ENCODE measurements at regions not wholly inside any gene's neighbourhood (a gene's known extent, or its start where the extent isn't known, plus 50 kb on each side); places are given as distances from the start of the nearest gene placed in this dataset.

GRCh38 chr9:119829748-119830147, 460.5 kb upstream of the BRINP1 start:
- no peak overlapping the region for H3K27ac ChIP-seq
- 80 to 85% methylated on average over 3 of the region's 3 CpGs for WGBS, 2 donors (ENCODE audit: low coverage in 1 of 2)
- no peaks in the 10 kb centered on the region for H3K36me3 ChIP-seq
- H3K9me3 ChIP-seq: no peaks in the 10 kb centered on the region
- no peak for DNase-seq
- H3K4me1 ChIP-seq: no peaks in the 10 kb centered on the region
- in situ Hi-C loops (cut with MboI; ENCODE audit: low pct_ligation_motif_present in 1 of 4, low pct_unique_long_range_greater_than_20kb in 1 of 4, low sequenced_read_pairs in 3 of 4): no loop called here
- TF ChIP-seq EP300 (IDR thresholded peaks at IDR 0.05; ENCODE audit: low read depth) (no peak), CTCF (IDR thresholded peaks at IDR 0.05) (no peak), POLR2AphosphoS5 (IDR thresholded peaks at IDR 0.05) (no peak), POLR2A (IDR thresholded peaks at IDR 0.05) (no peak)
- H3K4me3 ChIP-seq: no peak overlapping the region
- no peaks in the 10 kb centered on the region for H3K27me3 ChIP-seq
- intact Hi-C loops (cut with DNase I; ENCODE audit: low total_unique reads): no loop called here

- Histone ChIP-seq H3K36me3 (no peaks in the 10 kb centered on the region), H3K27me3 (no peaks in the 10 kb centered on the region), H3K9me3 (no peaks in the 10 kb centered on the region), H3K4me1 (no peaks in the 10 kb centered on the region), H3K4me3 (no peak overlapping the region), H3K27ac (no peak overlapping the region)
- intact Hi-C loops (cut with DNase I; ENCODE audit: low total_unique reads) (no loop called here), in situ Hi-C loops (cut with MboI; ENCODE audit: low pct_ligation_motif_present in 1 of 4, low pct_unique_long_range_greater_than_20kb in 1 of 4, low sequenced_read_pairs in 3 of 4) (no loop called here)
- TF ChIP-seq POLR2A (IDR thresholded peaks at IDR 0.05) (no peak), EP300 (IDR thresholded peaks at IDR 0.05; ENCODE audit: low read depth) (no peak), CTCF (IDR thresholded peaks at IDR 0.05) (no peak), POLR2AphosphoS5 (IDR thresholded peaks at IDR 0.05) (no peak)
- WGBS, 2 donors (ENCODE audit: low coverage in 1 of 2): 67 to 89% methylated on average over 1 to 2 of the region's 2 CpGs
- DNase-seq: no peak
Observed at GRCh38 chr9:119829186-119829585, 460.0 kb upstream of the BRINP1 start.

- in situ Hi-C loops (cut with MboI; ENCODE audit: low pct_ligation_motif_present in 1 of 4, low pct_unique_long_range_greater_than_20kb in 1 of 4, low sequenced_read_pairs in 3 of 4) (no loop called here), intact Hi-C loops (cut with DNase I; ENCODE audit: low total_unique reads) (no loop called here)
- no peaks in the 10 kb centered on the region for H3K4me1 ChIP-seq
- H3K27ac ChIP-seq: no peak overlapping the region
- 75 to 83% methylated on average over 1 to 4 of the region's 4 CpGs for WGBS, 2 donors (ENCODE audit: low coverage in 1 of 2)
- TF ChIP-seq CTCF (IDR thresholded peaks at IDR 0.05): no peak
- no peak for TF ChIP-seq EP300 (IDR thresholded peaks at IDR 0.05; ENCODE audit: low read depth)
- no peak for TF ChIP-seq POLR2AphosphoS5 (IDR thresholded peaks at IDR 0.05)
- no peak for TF ChIP-seq POLR2A (IDR thresholded peaks at IDR 0.05)
- H3K36me3 ChIP-seq: no peaks in the 10 kb centered on the region
- no peaks in the 10 kb centered on the region for H3K9me3 ChIP-seq
- no peaks in the 10 kb centered on the region for H3K27me3 ChIP-seq
- no peak overlapping the region for H3K4me3 ChIP-seq
- DNase-seq: no peak
Observed at GRCh38 chr9:119827526-119827925, 458.3 kb upstream of the BRINP1 start.

- in situ Hi-C loops (cut with MboI; ENCODE audit: low pct_ligation_motif_present in 1 of 4, low pct_unique_long_range_greater_than_20kb in 1 of 4, low sequenced_read_pairs in 3 of 4): no loop called here
- Histone ChIP-seq H3K27ac (no peak overlapping the region), H3K36me3 (no peaks in the 10 kb centered on the region), H3K4me3 (no peak overlapping the region), H3K4me1 (no peaks in the 10 kb centered on the region), H3K27me3 (no peaks in the 10 kb centered on the region), H3K9me3 (no peaks in the 10 kb centered on the region)
- TF ChIP-seq EP300 (IDR thresholded peaks at IDR 0.05; ENCODE audit: low read depth) (no peak), CTCF (IDR thresholded peaks at IDR 0.05) (no peak), POLR2AphosphoS5 (IDR thresholded peaks at IDR 0.05) (no peak), POLR2A (IDR thresholded peaks at IDR 0.05) (no peak)
- WGBS, 2 donors (ENCODE audit: low coverage in 1 of 2): 38 to 51% methylated on average over 4 of the region's 4 CpGs
- intact Hi-C loops (cut with DNase I; ENCODE audit: low total_unique reads): no loop called here
- no peak for DNase-seq
Observed at GRCh38 chr9:119827126-119827525, 457.9 kb upstream of the BRINP1 start.
